B cell (primary cell): ENCODE measurements at regions not wholly inside any gene's neighbourhood (a gene's known extent, or its start where the extent isn't known, plus 50 kb on each side); places are given as distances from the start of the nearest gene placed in this dataset.

Experiments
- ATAC-seq: fragments of 200-7000 bp; cut with Tn5 transposase; one replicate; pipeline ENCODE4 v1.10.0; 2021; ENCODE audit warnings: low read depth, mild to moderate bottlenecking, moderate number of reproducible peaks, moderate library complexity
- CTCF ChIA-PET: fragments of 350-600 bp; sonication (Branson Sonifier 250); formaldehyde crosslinking; loops from one replicate; lab custom pipeline; 2021; ENCODE audit warnings: antibody characterized with exemption, inconsistent platforms; lab: Charles Lee
- POLR2A ChIA-PET: fragments of 350-600 bp; sonication (Branson Sonifier 250); formaldehyde crosslinking; loops from one replicate; lab custom pipeline; 2021; ENCODE audit warnings: antibody characterized with exemption; lab: Charles Lee
- DNase-seq: peaks from one replicate; pipeline ENCODE4 v3.0.0; 2013
- H2AFZ ChIP-seq: 2 replicates; pipeline ENCODE4 v1.6.1; 2012; ENCODE audit warnings: mild to moderate bottlenecking, low read depth, low read length; ENCODE audit not compliant: insufficient read depth, poor library complexity, severe bottlenecking
- H3K27ac ChIP-seq, 2 donors: 1 replicate in 1 of 2; 2 replicates in 1 of 2; pipeline ENCODE4 v1.5.1; 2012 to 2013; ENCODE audit warnings: low read length in 2 of 2, mild to moderate bottlenecking in 2 of 2, moderate library complexity in 1 of 2
- H3K27me3 ChIP-seq, 4 experiments: fragments of 200-600 bp in 1 of 4; sonication (generic) in 1 of 4; replicated peaks in 1 of 4; 1 replicate in 2 of 4; 2 replicates in 2 of 4; pipeline versions ENCODE4 v1.6.1 to v1.7.0; 2013 to 2016; ENCODE audit warnings: low read length in 3 of 4, mild to moderate bottlenecking in 2 of 4, mixed read lengths in 1 of 4, moderate library complexity in 1 of 4; ENCODE audit not compliant: insufficient read depth in 4 of 4, control insufficient read depth in 3 of 4; ENCODE audit errors: control extremely low read depth in 1 of 4
- H3K36me3 ChIP-seq, 2 experiments: replicated peaks in 1 of 2; 1 replicate in 1 of 2; 2 replicates in 1 of 2; pipeline versions ENCODE4 v1.6.1 to v1.7.1; 2013; ENCODE audit warnings: low read length in 1 of 2; ENCODE audit not compliant: insufficient read depth in 2 of 2, control insufficient read depth in 1 of 2; ENCODE audit errors: control extremely low read depth in 1 of 2, extremely low read depth in 1 of 2
- H3K4me1 ChIP-seq, 2 donors: fragments of 200-600 bp in 1 of 2; sonication (generic) in 1 of 2; 1 replicate in 1 of 2; 2 replicates in 1 of 2; pipeline versions ENCODE4 v1.5.1 to v1.6.1; 2013 to 2017; ENCODE audit warnings: low read length in 2 of 2; ENCODE audit not compliant: control insufficient read depth in 2 of 2, insufficient read depth in 2 of 2
- H3K4me2 ChIP-seq: replicated peaks from 2 replicates; pipeline ENCODE3; 2012; ENCODE audit warnings: mild to moderate bottlenecking, low read depth, low read length; ENCODE audit not compliant: poor library complexity, severe bottlenecking
- H3K4me3 ChIP-seq, 5 experiments: fragments of 200-600 bp in 1 of 5; sonication (generic) in 1 of 5; 1 replicate in 3 of 5; 2 replicates in 2 of 5; pipeline versions ENCODE4 v1.5.1 to v1.7.0; 2011 to 2016; ENCODE audit warnings: low read length in 4 of 5, mild to moderate bottlenecking in 4 of 5, low read depth in 2 of 5, control low read depth in 1 of 5, moderate library complexity in 1 of 5; ENCODE audit not compliant: insufficient read depth in 1 of 5; ENCODE audit errors: control extremely low read depth in 1 of 5, extremely low read depth in 1 of 5
- H3K79me2 ChIP-seq: fragments of 200-600 bp; sonication (generic); one replicate; pipeline ENCODE4 v1.6.0; 2016; ENCODE audit warnings: low read length; ENCODE audit not compliant: control insufficient read depth, insufficient read depth
- H3K9ac ChIP-seq: fragments of 200-600 bp; sonication (generic); 2 replicates; pipeline ENCODE4 v1.6.1; 2017; ENCODE audit warnings: mild to moderate bottlenecking, low read length, moderate library complexity
- H3K9me3 ChIP-seq, 3 donors: one replicate each; pipeline versions ENCODE4 v1.6.1 to v1.7.1; 2013; ENCODE audit warnings: low read length in 2 of 3; ENCODE audit not compliant: control insufficient read depth in 2 of 3, insufficient read depth in 1 of 3; ENCODE audit errors: control extremely low read depth in 1 of 3
- H4K20me1 ChIP-seq: 2 replicates; pipeline ENCODE4 v1.6.0; 2012; ENCODE audit warnings: mild to moderate bottlenecking, low read length; ENCODE audit not compliant: insufficient read depth, control insufficient read depth, poor library complexity, severe bottlenecking
- H3K27ac Mint-ChIP-seq: one replicate; pipeline ENCODE4 v1.8.0; 2021; ENCODE audit warnings: mixed read lengths
- H3K27me3 Mint-ChIP-seq: one replicate; pipeline ENCODE4 v1.8.0; 2021; ENCODE audit warnings: mixed read lengths
- H3K4me1 Mint-ChIP-seq: one replicate; pipeline ENCODE4 v1.8.0; 2021; ENCODE audit warnings: mixed read lengths
- H3K4me3 Mint-ChIP-seq: one replicate; pipeline ENCODE4 v1.8.0; 2021; ENCODE audit warnings: mixed read lengths
- H3K9me3 Mint-ChIP-seq: one replicate; pipeline ENCODE4 v1.8.0; 2022; ENCODE audit warnings: mixed read lengths; ENCODE audit not compliant: insufficient read depth
- EZH2 ChIP-seq: IDR thresholded peaks from 2 replicates; pipeline ENCODE4 v1.6.1; 2012; ENCODE audit warnings: borderline replicate concordance, low read depth, mild to moderate bottlenecking, moderate library complexity, low read length; ENCODE audit not compliant: insufficient read depth, poor library complexity, severe bottlenecking
- WGBS: methylation state at CpG from one replicate; pipeline ENCODE4 v1.1.5; 2013; ENCODE audit warnings: missing lambda C conversion rate; ENCODE audit not compliant: insufficient coverage; 5-methylcytosine and 5-hydroxymethylcytosine counted together
- intact Hi-C: fragments of 100-400 bp; cut with micrococcal nuclease; formaldehyde crosslinking; loops from one replicate; pipeline ENCODE4 v1.10.0; 2022
- TF ChIP-seq, protein P1 (sequence below): fragments of 200-600 bp; IDR thresholded peaks from one replicate; pipeline ENCODE4 v1.8.0; 2022; ENCODE audit warnings: antibody characterized with exemption, mild to moderate bottlenecking

DNA sequence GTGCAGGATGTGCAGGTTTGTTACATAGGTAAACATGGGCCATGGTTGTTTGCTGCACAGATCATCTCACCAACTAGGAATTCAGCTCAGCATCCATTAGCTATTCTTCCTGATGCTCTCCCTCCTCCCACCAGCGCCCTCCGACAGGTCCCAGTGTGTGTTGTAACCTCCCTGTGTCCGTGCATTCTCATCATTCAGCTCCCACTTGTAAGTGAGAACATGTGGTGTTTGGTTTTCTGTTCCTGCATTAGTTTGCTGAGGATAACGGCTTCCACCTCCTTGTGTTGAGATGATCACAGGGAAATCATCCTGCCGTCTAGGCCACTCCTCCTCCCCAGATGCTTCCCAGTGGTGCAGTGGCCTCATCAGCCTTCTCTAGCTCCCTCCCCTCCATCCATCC lies 261.6 kb upstream of the GALNT17 start:
- 71% methylated on average over 2 of the region's 5 CpGs for WGBS
- POLR2A ChIA-PET, result no interaction called here

DNA sequence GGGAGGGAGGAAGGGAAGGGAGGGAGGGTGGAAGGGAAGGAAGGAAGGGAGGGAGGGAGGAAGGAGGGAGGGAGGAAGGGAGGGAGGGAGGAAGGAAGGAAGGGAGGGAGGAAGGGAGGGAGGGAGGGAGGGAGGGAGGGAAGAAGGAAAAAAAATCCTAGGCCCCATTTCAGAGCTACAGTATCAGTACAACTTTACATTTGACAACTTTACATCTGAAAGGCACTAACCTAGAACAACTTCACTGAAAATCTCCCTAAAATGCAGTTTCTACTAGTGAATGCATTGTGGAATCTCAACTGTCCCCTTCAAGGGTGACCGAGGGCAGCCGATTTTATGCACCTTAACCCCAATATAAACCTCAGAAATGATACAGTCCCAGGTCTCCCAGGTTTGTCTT lies 259.8 kb upstream of the GALNT17 start:
- no peaks in the 10 kb centered on the region for H3K79me2 ChIP-seq
- TF ChIP-seq, protein P1, sequence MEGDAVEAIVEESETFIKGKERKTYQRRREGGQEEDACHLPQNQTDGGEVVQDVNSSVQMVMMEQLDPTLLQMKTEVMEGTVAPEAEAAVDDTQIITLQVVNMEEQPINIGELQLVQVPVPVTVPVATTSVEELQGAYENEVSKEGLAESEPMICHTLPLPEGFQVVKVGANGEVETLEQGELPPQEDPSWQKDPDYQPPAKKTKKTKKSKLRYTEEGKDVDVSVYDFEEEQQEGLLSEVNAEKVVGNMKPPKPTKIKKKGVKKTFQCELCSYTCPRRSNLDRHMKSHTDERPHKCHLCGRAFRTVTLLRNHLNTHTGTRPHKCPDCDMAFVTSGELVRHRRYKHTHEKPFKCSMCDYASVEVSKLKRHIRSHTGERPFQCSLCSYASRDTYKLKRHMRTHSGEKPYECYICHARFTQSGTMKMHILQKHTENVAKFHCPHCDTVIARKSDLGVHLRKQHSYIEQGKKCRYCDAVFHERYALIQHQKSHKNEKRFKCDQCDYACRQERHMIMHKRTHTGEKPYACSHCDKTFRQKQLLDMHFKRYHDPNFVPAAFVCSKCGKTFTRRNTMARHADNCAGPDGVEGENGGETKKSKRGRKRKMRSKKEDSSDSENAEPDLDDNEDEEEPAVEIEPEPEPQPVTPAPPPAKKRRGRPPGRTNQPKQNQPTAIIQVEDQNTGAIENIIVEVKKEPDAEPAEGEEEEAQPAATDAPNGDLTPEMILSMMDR, result no peak
- no peak for TF ChIP-seq EZH2
- H3K4me1 ChIP-seq, result no peaks in the 10 kb centered on the region
- no peaks in the 10 kb centered on the region for H3K36me3 ChIP-seq
- no peak overlapping the region for H3K4me3 ChIP-seq
- Mint-ChIP-seq H3K27me3 (no peaks in the 10 kb centered on the region), H3K27ac (no peak overlapping the region), H3K4me1 (no peaks in the 10 kb centered on the region), H3K4me3 (no peak overlapping the region), H3K9me3 (peaks cover 7% of the 10 kb centered on the region)
- H2AFZ ChIP-seq, result no peak overlapping the region
- WGBS, result no CpG with 5 or more reads among the region's 2 CpGs
- ATAC-seq (no peak), DNase-seq (no peak)
- no peak overlapping the region for H3K4me2 ChIP-seq
- H4K20me1 ChIP-seq, result no peaks in the 10 kb centered on the region
- H3K9ac ChIP-seq, result no peak overlapping the region
- peaks cover 0 to 14% (median 0%) of the 10 kb centered on the region in 3 donors for H3K9me3 ChIP-seq
- ChIA-PET POLR2A (no interaction called here), CTCF (no interaction called here)
- no peaks in the 10 kb centered on the region for H3K27me3 ChIP-seq
- intact Hi-C loops, result no loop called here
- no peak overlapping the region for H3K27ac ChIP-seq

More for the DNA sequence above, 261.6 kb upstream of the GALNT17 start:
- no peak overlapping the region for H3K27ac Mint-ChIP-seq
- no peak overlapping the region for H3K27ac ChIP-seq
- ATAC-seq (no peak), DNase-seq (no peak)
- no peak overlapping the region for H3K9ac ChIP-seq
- intact Hi-C loops, result no loop called here
- H3K9me3 Mint-ChIP-seq, result peaks cover 3% of the 10 kb centered on the region
- no peak overlapping the region for H3K4me3 Mint-ChIP-seq
- H2AFZ ChIP-seq, result no peak overlapping the region
- H3K4me2 ChIP-seq, result no peak overlapping the region
- no peaks in the 10 kb centered on the region for H3K27me3 Mint-ChIP-seq
- TF ChIP-seq EZH2, result no peak
- TF ChIP-seq, protein P1, result no peak
- no peak overlapping the region for H3K4me3 ChIP-seq
- no peaks in the 10 kb centered on the region for H3K36me3 ChIP-seq
- peaks cover 0 to 16% (median 0%) of the 10 kb centered on the region in 3 donors for H3K9me3 ChIP-seq
- H3K4me1 ChIP-seq, result no peaks in the 10 kb centered on the region
- H3K27me3 ChIP-seq, result no peaks in the 10 kb centered on the region
- CTCF ChIA-PET, result no interaction called here
- no peaks in the 10 kb centered on the region for H3K4me1 Mint-ChIP-seq
- no peaks in the 10 kb centered on the region for H3K79me2 ChIP-seq
- no peaks in the 10 kb centered on the region for H4K20me1 ChIP-seq
